Lower leg skin (tissue), 3 donors: ENCODE measurements at regions not wholly inside any gene's neighbourhood (a gene's known extent, or its start where the extent isn't known, plus 50 kb on each side); places are given as distances from the start of the nearest gene placed in this dataset.

Experiments used
- POLR2A ChIP-seq, 2 donors: fragments of 450-650 bp; IDR thresholded peaks; one replicate each; pipeline ENCODE4 v1.6.1; 2016 to 2017; ENCODE audit warnings: antibody characterized with exemption in 2 of 2, mild to moderate bottlenecking in 1 of 2, moderate library complexity in 1 of 2
- TF ChIP-seq, protein P1 (sequence below), 3 donors: fragments of 450-650 bp; IDR thresholded peaks; one replicate each; pipeline ENCODE4 v1.5.1; 2016; ENCODE audit warnings: antibody characterized with exemption in 3 of 3, mild to moderate bottlenecking in 3 of 3, moderate library complexity in 2 of 3

DNA sequence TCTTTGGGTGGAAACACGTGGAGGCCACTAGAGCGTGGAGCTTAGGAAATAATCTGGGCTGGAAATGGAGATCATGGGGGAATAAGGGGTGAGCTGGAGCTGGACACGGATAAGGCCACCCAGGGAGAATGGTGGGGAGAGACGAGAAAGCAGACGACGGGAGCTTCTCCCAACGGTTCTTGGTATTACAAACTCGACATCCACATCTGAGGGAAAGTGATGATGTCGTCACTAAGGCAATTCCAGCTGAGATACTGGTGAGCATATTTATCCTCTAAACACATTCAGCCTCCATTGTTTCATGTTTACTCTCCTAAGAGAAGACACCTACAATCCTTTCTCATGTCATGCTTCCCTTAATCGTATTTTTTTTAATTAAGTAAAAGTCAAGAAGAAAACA lies 50.2 kb upstream of the SNX9 start:
- TF ChIP-seq, protein P1, sequence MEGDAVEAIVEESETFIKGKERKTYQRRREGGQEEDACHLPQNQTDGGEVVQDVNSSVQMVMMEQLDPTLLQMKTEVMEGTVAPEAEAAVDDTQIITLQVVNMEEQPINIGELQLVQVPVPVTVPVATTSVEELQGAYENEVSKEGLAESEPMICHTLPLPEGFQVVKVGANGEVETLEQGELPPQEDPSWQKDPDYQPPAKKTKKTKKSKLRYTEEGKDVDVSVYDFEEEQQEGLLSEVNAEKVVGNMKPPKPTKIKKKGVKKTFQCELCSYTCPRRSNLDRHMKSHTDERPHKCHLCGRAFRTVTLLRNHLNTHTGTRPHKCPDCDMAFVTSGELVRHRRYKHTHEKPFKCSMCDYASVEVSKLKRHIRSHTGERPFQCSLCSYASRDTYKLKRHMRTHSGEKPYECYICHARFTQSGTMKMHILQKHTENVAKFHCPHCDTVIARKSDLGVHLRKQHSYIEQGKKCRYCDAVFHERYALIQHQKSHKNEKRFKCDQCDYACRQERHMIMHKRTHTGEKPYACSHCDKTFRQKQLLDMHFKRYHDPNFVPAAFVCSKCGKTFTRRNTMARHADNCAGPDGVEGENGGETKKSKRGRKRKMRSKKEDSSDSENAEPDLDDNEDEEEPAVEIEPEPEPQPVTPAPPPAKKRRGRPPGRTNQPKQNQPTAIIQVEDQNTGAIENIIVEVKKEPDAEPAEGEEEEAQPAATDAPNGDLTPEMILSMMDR (IDR thresholded peaks at IDR 0.05) = no peak
- TF ChIP-seq POLR2A (IDR thresholded peaks at IDR 0.05) = no peak
